A549 (cell line): ENCODE measurements at regions not wholly inside any gene's neighbourhood (a gene's known extent, or its start where the extent isn't known, plus 50 kb on each side); places are given as distances from the start of the nearest gene placed in this dataset.

Experiments used
- ATAC-seq, 2 experiments: fragments of 200-7000 bp in 1 of 2; fragments of >200 bp in 1 of 2; cut with Nextera tagmentation in 1 of 2; cut with Tn5 transposase in 1 of 2; 3 replicates each; pipeline versions ENCODE4 v1.8.0 to v1.9.1; 2018 to 2020; ENCODE audit warnings: mild to moderate bottlenecking in 1 of 2, moderate library complexity in 1 of 2
- CTCF ChIA-PET: fragments of 300-600 bp; sonication (Branson Sonifier 250); formaldehyde crosslinking; extraction: SDS; loops from one replicate; lab custom pipeline; 2021; ENCODE audit warnings: antibody characterized with exemption, inconsistent platforms; lab: Yijun Ruan, JAX
- POLR2A ChIA-PET: fragments of 350-600 bp; formaldehyde crosslinking; extraction: SDS; loops from one replicate; lab custom pipeline; 2021; ENCODE audit warnings: antibody characterized with exemption, inconsistent platforms; lab: Yijun Ruan, JAX
- DNase-seq, 2 experiments: peaks; one replicate each; pipeline versions ENCODE4 v3.0.0 to v3.0.0-alpha.2; 2011 to 2016; ENCODE audit warnings: low read depth in 1 of 2, low spot score in 1 of 2
- FAIRE-seq: peaks from 2 replicates; lab custom pipeline; 2011; peaks lifted over from hg19 to GRCh38; lab: Jason Lieb, UNC
- H3K27ac ChIP-seq, 2 experiments: fragments of >200 bp; sonication (Bioruptor Twin); formaldehyde crosslinking; 3 replicates each; pipeline ENCODE4 v1.5.1; 2016 to 2017
- H3K4me1 ChIP-seq: fragments of >200 bp; sonication (Bioruptor Twin); formaldehyde crosslinking; 3 replicates; pipeline ENCODE4 v1.6.1; 2016
- H3K4me2 ChIP-seq: fragments of >200 bp; sonication (Bioruptor Twin); formaldehyde crosslinking; 3 replicates; pipeline ENCODE4 v1.6.1; 2016
- H3K4me3 ChIP-seq: fragments of >200 bp; sonication (Bioruptor Twin); formaldehyde crosslinking; 3 replicates; pipeline ENCODE4 v1.5.1; 2016
- H3K9me3 ChIP-seq: fragments of >200 bp; sonication (Bioruptor Twin); formaldehyde crosslinking; 3 replicates; pipeline ENCODE4 v1.6.1; 2016
- BHLHE40 ChIP-seq: IDR thresholded peaks from 2 replicates; pipeline ENCODE4 v1.6.1; 2012; ENCODE audit warnings: low read depth, low read length, inconsistent platforms
- CBX8 ChIP-seq: fragments of 200-600 bp; sonication (generic); IDR thresholded peaks from 2 replicates; pipeline ENCODE4 v1.6.1; 2016
- EHF ChIP-seq: fragments of 250-450 bp; sonication (Bioruptor Pico); IDR thresholded peaks from 2 replicates; pipeline ENCODE4 v1.5.0; 2020; ENCODE audit warnings: mild to moderate bottlenecking
- EP300 ChIP-seq, 2 experiments: fragments of >200 bp; sonication (Bioruptor Twin); formaldehyde crosslinking; IDR thresholded peaks; 2 replicates in 1 of 2; 3 replicates in 1 of 2; pipeline ENCODE4 v1.6.1; 2016 to 2017
- FOXS1 ChIP-seq: fragments of 250-450 bp; sonication (Bioruptor Pico); IDR thresholded peaks from 2 replicates; pipeline ENCODE4 v1.5.0; 2020; ENCODE audit warnings: mild to moderate bottlenecking, moderate library complexity
- GATA3 ChIP-seq: IDR thresholded peaks from 2 replicates; pipeline ENCODE4 v1.6.1; 2012; ENCODE audit warnings: borderline replicate concordance
- HEYL ChIP-seq: fragments of 250-450 bp; sonication (Bioruptor Pico); IDR thresholded peaks from 2 replicates; pipeline ENCODE4 v1.8.0; 2021; ENCODE audit warnings: mild to moderate bottlenecking, moderate library complexity
- JUN ChIP-seq, 2 experiments: fragments of >200 bp; sonication (Bioruptor Twin); formaldehyde crosslinking; IDR thresholded peaks; 2 replicates in 1 of 2; 3 replicates in 1 of 2; pipeline ENCODE4 v1.6.1; 2016 to 2017
- JUNB ChIP-seq: fragments of >200 bp; sonication (Bioruptor Twin); formaldehyde crosslinking; IDR thresholded peaks from 2 replicates; pipeline ENCODE4 v1.6.1; 2016
- KDM5A ChIP-seq: fragments of 200-600 bp; sonication (generic); IDR thresholded peaks from 2 replicates; pipeline ENCODE4 v1.6.1; 2016; ENCODE audit warnings: antibody characterized with exemption, mild to moderate bottlenecking
- MAFK ChIP-seq: fragments of 450-650 bp; IDR thresholded peaks from 2 replicates; pipeline ENCODE4 v1.6.1; 2014; ENCODE audit not compliant: partially characterized antibody
- MAZ ChIP-seq: fragments of 150-350 bp; IDR thresholded peaks from 2 replicates; pipeline ENCODE4 v1.6.1; 2014; ENCODE audit warnings: antibody characterized with exemption, low read depth, low read length, borderline replicate concordance
- NPAS2 ChIP-seq: fragments of 250-450 bp; sonication (Bioruptor Pico); IDR thresholded peaks from 2 replicates; pipeline ENCODE4 v1.8.0; 2022; ENCODE audit warnings: mild to moderate bottlenecking, moderate library complexity, borderline replicate concordance
- NR3C1 ChIP-seq: fragments of >200 bp; sonication (Bioruptor Twin); formaldehyde crosslinking; IDR thresholded peaks from 3 replicates; pipeline ENCODE4 v1.6.1; 2017
- RAD21 ChIP-seq, 2 experiments: fragments of >200 bp in 1 of 2; sonication (Bioruptor Twin) in 1 of 2; formaldehyde crosslinking in 1 of 2; IDR thresholded peaks in 1 of 2; conservative IDR thresholded peaks in 1 of 2; 2 replicates in 1 of 2; 3 replicates in 1 of 2; pipeline ENCODE4 v1.6.1; 2012 to 2018; ENCODE audit warnings: inconsistent platforms in 1 of 2
- RARB ChIP-seq: fragments of 250-450 bp; sonication (Bioruptor Pico); IDR thresholded peaks from 2 replicates; pipeline ENCODE4 v1.8.0; 2021; ENCODE audit warnings: mild to moderate bottlenecking, moderate library complexity
- RNF2 ChIP-seq: fragments of 200-600 bp; sonication (generic); IDR thresholded peaks from 2 replicates; pipeline ENCODE4 v1.6.1; 2016; ENCODE audit warnings: low read depth, mild to moderate bottlenecking, antibody characterized with exemption, moderate library complexity, borderline replicate concordance
- SREBF2 ChIP-seq: fragments of 450-650 bp; IDR thresholded peaks from 2 replicates; pipeline ENCODE4 v1.6.1; 2014; ENCODE audit warnings: mild to moderate bottlenecking, moderate library complexity
- TFCP2L1 ChIP-seq: fragments of 250-450 bp; sonication (Bioruptor Pico); IDR thresholded peaks from 2 replicates; pipeline ENCODE4 v1.5.0; 2021; ENCODE audit warnings: mild to moderate bottlenecking
- ZC3H11A ChIP-seq: fragments of 450-650 bp; IDR thresholded peaks from 2 replicates; pipeline ENCODE4 v1.6.1; 2014; ENCODE audit warnings: antibody characterized with exemption, mild to moderate bottlenecking
- ZFP36 ChIP-seq: fragments of 450-650 bp; IDR thresholded peaks from 2 replicates; pipeline ENCODE4 v1.6.1; 2014; ENCODE audit warnings: borderline replicate concordance; ENCODE audit not compliant: partially characterized antibody
- ZSCAN20 ChIP-seq: fragments of 250-450 bp; sonication (Bioruptor Pico); IDR thresholded peaks from 2 replicates; pipeline ENCODE4 v1.8.0; 2022; ENCODE audit warnings: mild to moderate bottlenecking, moderate library complexity
- WGBS: methylation state at CpG from one replicate; pipeline ENCODE4 v1.1.6; 2017; ENCODE audit errors: missing lambda C conversion rate; 5-methylcytosine and 5-hydroxymethylcytosine counted together
- TF ChIP-seq, protein P1 (sequence below): IDR thresholded peaks from 2 replicates; pipeline ENCODE4 v1.6.1; 2012
- TF ChIP-seq, protein P2 (sequence below): fragments of 450-650 bp; IDR thresholded peaks from 2 replicates; pipeline ENCODE4 v1.6.1; 2014; ENCODE audit warnings: antibody characterized with exemption
- TF ChIP-seq, protein P3 (sequence below): fragments of 250-450 bp; sonication (Bioruptor Pico); IDR thresholded peaks from 2 replicates; pipeline ENCODE4 v1.5.0; 2021; ENCODE audit warnings: mild to moderate bottlenecking, moderate library complexity, borderline replicate concordance
- TF ChIP-seq, protein P4 (sequence below): fragments of 200-600 bp; sonication (generic); IDR thresholded peaks from 2 replicates; pipeline ENCODE4 v1.6.1; 2016; ENCODE audit warnings: antibody characterized with exemption, mild to moderate bottlenecking, moderate library complexity

DNA sequence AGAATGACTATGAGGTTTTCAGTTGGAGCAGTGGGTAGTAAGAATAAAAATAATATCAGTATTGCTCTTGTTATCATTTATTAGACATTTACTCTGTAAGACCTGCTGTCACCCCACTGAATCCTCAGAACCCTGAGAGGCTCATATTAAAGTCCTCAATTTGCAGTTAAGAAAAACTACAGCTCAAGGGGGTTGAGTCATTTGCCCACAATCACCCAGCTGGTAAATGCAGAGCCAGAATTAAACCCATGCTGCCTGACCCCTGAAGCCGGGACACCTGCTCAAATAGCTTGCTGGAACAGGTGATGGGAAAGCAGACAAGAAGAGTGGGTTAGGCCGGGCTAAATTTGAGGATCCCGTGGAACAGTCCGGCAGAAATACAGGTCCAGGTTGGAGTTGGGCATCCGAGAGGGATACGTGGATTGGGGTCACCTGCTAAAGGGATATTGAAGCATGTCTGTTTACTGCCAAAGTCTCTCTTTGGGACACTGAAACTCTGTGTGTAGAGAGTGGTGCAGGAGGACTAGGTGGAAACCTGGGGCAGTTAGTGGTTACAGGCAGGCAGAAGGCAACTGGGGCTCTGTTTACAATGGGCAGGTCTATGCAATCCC is 344.1 kb downstream of the CDC5L start:
- H3K4me3 ChIP-seq: no peak overlapping the region

DNA sequence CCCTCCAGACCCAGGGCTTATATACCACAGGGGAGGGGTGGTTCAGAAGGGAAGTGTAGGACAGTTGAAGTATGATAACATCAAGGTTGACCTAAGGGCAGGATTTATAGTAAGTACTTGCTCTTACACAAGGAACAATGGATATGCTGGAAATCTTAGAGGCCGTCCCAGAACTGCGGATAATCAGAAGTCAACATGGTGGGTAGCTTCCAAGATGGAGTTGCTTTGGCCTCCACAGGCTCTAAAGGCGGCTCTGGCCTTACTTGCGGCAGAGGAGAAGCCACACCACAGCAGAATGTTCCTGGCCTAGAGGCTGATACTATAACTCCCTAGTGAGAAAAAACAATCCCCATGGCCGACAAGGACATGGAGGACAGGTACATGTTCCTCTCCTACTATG is 344.7 kb downstream of the CDC5L start:
- no peak for ATAC-seq
- TF ChIP-seq CBX8 (no peak), EHF (no peak), TFCP2L1 (no peak), ZSCAN20 (CRISPR knock-in tag) (no peak), FOXS1 (no peak), KDM5A (no peak), RAD21 (conservative IDR thresholded peaks at IDR 0.05 in 1 of 2, IDR thresholded peaks at IDR 0.05 in 1 of 2) (no peak), HEYL (CRISPR knock-in tag) (no peak), RARB (no peak), ZFP36 (no peak), MAFK (no peak), MAZ (no peak), NR3C1 (no peak)
- TF ChIP-seq, protein P1, sequence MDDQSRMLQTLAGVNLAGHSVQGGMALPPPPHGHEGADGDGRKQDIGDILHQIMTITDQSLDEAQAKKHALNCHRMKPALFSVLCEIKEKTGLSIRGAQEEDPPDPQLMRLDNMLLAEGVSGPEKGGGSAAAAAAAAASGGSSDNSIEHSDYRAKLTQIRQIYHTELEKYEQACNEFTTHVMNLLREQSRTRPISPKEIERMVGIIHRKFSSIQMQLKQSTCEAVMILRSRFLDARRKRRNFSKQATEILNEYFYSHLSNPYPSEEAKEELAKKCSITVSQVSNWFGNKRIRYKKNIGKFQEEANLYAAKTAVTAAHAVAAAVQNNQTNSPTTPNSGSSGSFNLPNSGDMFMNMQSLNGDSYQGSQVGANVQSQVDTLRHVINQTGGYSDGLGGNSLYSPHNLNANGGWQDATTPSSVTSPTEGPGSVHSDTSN: no peak
- TF ChIP-seq, protein P2, sequence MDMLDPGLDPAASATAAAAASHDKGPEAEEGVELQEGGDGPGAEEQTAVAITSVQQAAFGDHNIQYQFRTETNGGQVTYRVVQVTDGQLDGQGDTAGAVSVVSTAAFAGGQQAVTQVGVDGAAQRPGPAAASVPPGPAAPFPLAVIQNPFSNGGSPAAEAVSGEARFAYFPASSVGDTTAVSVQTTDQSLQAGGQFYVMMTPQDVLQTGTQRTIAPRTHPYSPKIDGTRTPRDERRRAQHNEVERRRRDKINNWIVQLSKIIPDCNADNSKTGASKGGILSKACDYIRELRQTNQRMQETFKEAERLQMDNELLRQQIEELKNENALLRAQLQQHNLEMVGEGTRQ: no peak
- TF ChIP-seq, protein P3, sequence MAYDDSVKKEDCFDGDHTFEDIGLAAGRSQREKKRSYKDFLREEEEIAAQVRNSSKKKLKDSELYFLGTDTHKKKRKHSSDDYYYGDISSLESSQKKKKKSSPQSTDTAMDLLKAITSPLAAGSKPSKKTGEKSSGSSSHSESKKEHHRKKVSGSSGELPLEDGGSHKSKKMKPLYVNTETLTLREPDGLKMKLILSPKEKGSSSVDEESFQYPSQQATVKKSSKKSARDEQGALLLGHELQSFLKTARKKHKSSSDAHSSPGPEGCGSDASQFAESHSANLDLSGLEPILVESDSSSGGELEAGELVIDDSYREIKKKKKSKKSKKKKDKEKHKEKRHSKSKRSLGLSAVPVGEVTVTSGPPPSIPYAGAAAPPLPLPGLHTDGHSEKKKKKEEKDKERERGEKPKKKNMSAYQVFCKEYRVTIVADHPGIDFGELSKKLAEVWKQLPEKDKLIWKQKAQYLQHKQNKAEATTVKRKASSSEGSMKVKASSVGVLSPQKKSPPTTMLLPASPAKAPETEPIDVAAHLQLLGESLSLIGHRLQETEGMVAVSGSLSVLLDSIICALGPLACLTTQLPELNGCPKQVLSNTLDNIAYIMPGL (CRISPR knock-in tag): no peak

More for the DNA sequence above, 344.1 kb downstream of the CDC5L start:
- WGBS: 65% methylated on average over 6 of the region's 6 CpGs
- DNase-seq: no peak
- TF ChIP-seq ZC3H11A (no peak), NPAS2 (CRISPR knock-in tag) (no peak), EP300 (IDR thresholded peaks at IDR 0.05) (no peak), JUNB (no peak), NR3C1 (no peak), SREBF2 (no peak), RNF2 (no peak), JUN (IDR thresholded peaks at IDR 0.05) (no peak), KDM5A (no peak), BHLHE40 (no peak), GATA3 (no peak), HEYL (CRISPR knock-in tag) (no peak), MAZ (no peak)
- TF ChIP-seq, protein P4, sequence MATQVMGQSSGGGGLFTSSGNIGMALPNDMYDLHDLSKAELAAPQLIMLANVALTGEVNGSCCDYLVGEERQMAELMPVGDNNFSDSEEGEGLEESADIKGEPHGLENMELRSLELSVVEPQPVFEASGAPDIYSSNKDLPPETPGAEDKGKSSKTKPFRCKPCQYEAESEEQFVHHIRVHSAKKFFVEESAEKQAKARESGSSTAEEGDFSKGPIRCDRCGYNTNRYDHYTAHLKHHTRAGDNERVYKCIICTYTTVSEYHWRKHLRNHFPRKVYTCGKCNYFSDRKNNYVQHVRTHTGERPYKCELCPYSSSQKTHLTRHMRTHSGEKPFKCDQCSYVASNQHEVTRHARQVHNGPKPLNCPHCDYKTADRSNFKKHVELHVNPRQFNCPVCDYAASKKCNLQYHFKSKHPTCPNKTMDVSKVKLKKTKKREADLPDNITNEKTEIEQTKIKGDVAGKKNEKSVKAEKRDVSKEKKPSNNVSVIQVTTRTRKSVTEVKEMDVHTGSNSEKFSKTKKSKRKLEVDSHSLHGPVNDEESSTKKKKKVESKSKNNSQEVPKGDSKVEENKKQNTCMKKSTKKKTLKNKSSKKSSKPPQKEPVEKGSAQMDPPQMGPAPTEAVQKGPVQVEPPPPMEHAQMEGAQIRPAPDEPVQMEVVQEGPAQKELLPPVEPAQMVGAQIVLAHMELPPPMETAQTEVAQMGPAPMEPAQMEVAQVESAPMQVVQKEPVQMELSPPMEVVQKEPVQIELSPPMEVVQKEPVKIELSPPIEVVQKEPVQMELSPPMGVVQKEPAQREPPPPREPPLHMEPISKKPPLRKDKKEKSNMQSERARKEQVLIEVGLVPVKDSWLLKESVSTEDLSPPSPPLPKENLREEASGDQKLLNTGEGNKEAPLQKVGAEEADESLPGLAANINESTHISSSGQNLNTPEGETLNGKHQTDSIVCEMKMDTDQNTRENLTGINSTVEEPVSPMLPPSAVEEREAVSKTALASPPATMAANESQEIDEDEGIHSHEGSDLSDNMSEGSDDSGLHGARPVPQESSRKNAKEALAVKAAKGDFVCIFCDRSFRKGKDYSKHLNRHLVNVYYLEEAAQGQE: no peak
- TF ChIP-seq, all 56 proteins: peak for 0
- no peak overlapping the region for H3K27ac ChIP-seq
- ATAC-seq: no peak
- H3K4me1 ChIP-seq: no peaks in the 10 kb centered on the region
- no peaks in the 10 kb centered on the region for H3K9me3 ChIP-seq
- H3K4me2 ChIP-seq: no peak overlapping the region
- ChIA-PET POLR2A (no interaction called here), CTCF (interaction anchor here (1.5 kb wide), 1 partner anchor 15 kb away, joined by 3 read pairs; no protein-coding TSS in a partner anchor)
- FAIRE-seq: no peak

More for the DNA sequence above, 344.7 kb downstream of the CDC5L start:
- H3K4me3 ChIP-seq: no peak overlapping the region
- no peak overlapping the region for H3K27ac ChIP-seq
- ChIA-PET CTCF (no interaction called here), POLR2A (no interaction called here)
- 59% methylated on average over 5 of the region's 5 CpGs for WGBS
- no peak for FAIRE-seq
- no peak for DNase-seq
- H3K4me1 ChIP-seq: no peaks in the 10 kb centered on the region
- no peaks in the 10 kb centered on the region for H3K9me3 ChIP-seq
- no peak overlapping the region for H3K4me2 ChIP-seq
